ENCODE measurements at regions not wholly inside any gene's neighbourhood (a gene's known extent, or its start where the extent isn't known, plus 50 kb on each side); places are given as distances from the start of the nearest gene placed in this dataset.

DNA sequence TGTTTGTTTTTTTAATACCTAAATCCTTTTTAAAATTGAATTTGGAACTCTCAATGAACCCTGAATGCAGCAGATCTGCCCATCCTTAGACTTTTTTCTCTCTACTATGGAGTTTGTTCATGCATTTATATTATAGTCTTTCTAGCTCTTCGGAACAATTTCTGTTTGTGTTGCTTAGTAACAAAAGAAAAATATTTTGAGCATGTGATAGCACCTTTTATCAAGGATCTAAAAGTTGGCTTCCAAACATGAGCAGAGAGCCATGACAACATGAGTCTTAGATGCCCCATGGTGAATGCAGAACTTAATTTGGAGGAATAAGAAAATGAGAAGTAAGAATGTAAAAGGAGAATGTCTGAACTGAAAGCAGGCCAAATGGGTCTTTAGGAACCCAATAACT is 133.7 kb downstream of the EDN1 start:
- Histone ChIP-seq H2AFZ (ENCODE audit: low read length) (no peak overlapping the region), H3K4me2 (ENCODE audit: low read length) (no peak overlapping the region), H3K9me3 (ENCODE audit: low read length) (no peaks in the 10 kb centered on the region), H3K79me2 (ENCODE audit: insufficient read depth, low read depth, low read length) (no peaks in the 10 kb centered on the region), H3K36me3 (ENCODE audit: insufficient read depth, low read length) (no peaks in the 10 kb centered on the region), H3K27ac (ENCODE audit: low read depth, low read length, poor library complexity, severe bottlenecking) (no peak overlapping the region), H4K20me1 (ENCODE audit: insufficient read depth, low read length) (no peaks in the 10 kb centered on the region), H3K4me1 (ENCODE audit: insufficient read depth, low read length, poor library complexity, severe bottlenecking) (no peaks in the 10 kb centered on the region), H3K9me2 (ENCODE audit: insufficient read depth, low read length) (no peaks in the 10 kb centered on the region), H3K4me3 (ENCODE audit: low read depth, low read length, poor library complexity, severe bottlenecking) (no peak overlapping the region)
- ChIA-PET POLR2A (no interaction called here), CTCF (ENCODE audit: unreplicated experiment) (no interaction called here)
- TF ChIP-seq EZH2phosphoT487 (IDR thresholded peaks at IDR 0.05; ENCODE audit: borderline replicate concordance, low read depth, low read length), result no peak
- TF ChIP-seq, protein P1, sequence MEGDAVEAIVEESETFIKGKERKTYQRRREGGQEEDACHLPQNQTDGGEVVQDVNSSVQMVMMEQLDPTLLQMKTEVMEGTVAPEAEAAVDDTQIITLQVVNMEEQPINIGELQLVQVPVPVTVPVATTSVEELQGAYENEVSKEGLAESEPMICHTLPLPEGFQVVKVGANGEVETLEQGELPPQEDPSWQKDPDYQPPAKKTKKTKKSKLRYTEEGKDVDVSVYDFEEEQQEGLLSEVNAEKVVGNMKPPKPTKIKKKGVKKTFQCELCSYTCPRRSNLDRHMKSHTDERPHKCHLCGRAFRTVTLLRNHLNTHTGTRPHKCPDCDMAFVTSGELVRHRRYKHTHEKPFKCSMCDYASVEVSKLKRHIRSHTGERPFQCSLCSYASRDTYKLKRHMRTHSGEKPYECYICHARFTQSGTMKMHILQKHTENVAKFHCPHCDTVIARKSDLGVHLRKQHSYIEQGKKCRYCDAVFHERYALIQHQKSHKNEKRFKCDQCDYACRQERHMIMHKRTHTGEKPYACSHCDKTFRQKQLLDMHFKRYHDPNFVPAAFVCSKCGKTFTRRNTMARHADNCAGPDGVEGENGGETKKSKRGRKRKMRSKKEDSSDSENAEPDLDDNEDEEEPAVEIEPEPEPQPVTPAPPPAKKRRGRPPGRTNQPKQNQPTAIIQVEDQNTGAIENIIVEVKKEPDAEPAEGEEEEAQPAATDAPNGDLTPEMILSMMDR (conservative IDR thresholded peaks at IDR 0.05; ENCODE audit: low read length), result no peak
- no peak for DNase-seq (ENCODE audit: low spot score)
- intact Hi-C loops (cut with micrococcal nuclease; ENCODE audit: unreplicated experiment), result no loop called here
- no TSS peak for BruUV-seq (replicated peaks)

DNA sequence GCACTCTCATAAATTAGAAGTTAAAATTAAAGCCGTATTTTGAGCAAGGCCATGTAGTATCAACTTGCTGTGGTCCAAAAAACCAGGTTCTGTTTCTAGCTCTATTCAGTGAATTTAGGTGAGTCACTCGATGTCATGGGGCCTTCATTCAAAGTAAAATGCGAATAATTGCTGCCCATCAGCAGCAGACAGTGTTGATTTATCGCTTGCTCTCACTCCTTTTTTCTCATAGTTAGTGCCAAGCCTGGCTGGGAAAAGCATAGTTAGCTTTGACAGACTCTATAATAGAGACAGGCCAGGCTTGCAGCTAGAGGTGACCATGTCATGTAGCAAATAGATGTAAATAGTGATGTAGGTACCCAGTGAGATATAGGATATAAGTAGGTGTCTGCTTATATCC is 136.0 kb downstream of the EDN1 start:
- no peaks in the 10 kb centered on the region for H3K4me1 ChIP-seq (ENCODE audit: insufficient read depth, low read length, poor library complexity, severe bottlenecking)
- no peak overlapping the region for H3K4me2 ChIP-seq (ENCODE audit: low read length)
- TF ChIP-seq EZH2phosphoT487 (IDR thresholded peaks at IDR 0.05; ENCODE audit: borderline replicate concordance, low read depth, low read length), result no peak
- TF ChIP-seq, protein P1 (conservative IDR thresholded peaks at IDR 0.05; ENCODE audit: low read length), result no peak
- intact Hi-C loops (cut with micrococcal nuclease; ENCODE audit: unreplicated experiment), result no loop called here
- H3K9me3 ChIP-seq (ENCODE audit: low read length), result no peaks in the 10 kb centered on the region
- no peak overlapping the region for H3K27ac ChIP-seq (ENCODE audit: low read depth, low read length, poor library complexity, severe bottlenecking)
- no TSS peak for BruUV-seq (replicated peaks)
- no peaks in the 10 kb centered on the region for H3K79me2 ChIP-seq (ENCODE audit: insufficient read depth, low read depth, low read length)
- CTCF ChIA-PET (ENCODE audit: unreplicated experiment), result no interaction called here
- POLR2A ChIA-PET, result interaction anchor here (0.6 kb wide), 1 partner anchor 723 kb away, joined by 3 read pairs; no protein-coding TSS in a partner anchor
- H2AFZ ChIP-seq (ENCODE audit: low read length), result no peak overlapping the region
- no peak for DNase-seq (ENCODE audit: low spot score)
- no peaks in the 10 kb centered on the region for H4K20me1 ChIP-seq (ENCODE audit: insufficient read depth, low read length)
- no peaks in the 10 kb centered on the region for H3K9me2 ChIP-seq (ENCODE audit: insufficient read depth, low read length)
- H3K4me3 ChIP-seq (ENCODE audit: low read depth, low read length, poor library complexity, severe bottlenecking), result no peak overlapping the region
- H3K36me3 ChIP-seq (ENCODE audit: insufficient read depth, low read length), result no peaks in the 10 kb centered on the region

DNA sequence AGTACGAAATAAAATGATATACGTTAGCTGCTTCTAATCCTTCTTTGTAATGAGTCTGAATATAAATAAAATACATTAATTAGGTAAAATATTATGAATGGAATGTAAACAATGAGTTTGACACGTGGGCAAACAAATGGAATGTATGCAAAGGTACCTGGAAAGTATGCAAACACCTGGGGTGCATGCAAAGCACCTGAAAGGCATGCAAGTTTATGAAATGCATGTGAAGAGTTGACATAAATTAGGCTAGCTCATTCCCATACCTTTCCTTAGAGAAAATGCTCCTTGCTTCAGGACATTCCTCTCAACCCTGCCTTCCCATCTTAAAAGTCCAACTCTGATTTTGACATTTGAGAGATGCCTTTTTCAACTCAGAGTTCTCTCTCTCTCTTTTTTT is 140.9 kb downstream of the EDN1 start:
- intact Hi-C loops (cut with micrococcal nuclease; ENCODE audit: unreplicated experiment), result no loop called here
- no peaks in the 10 kb centered on the region for H3K9me2 ChIP-seq (ENCODE audit: insufficient read depth, low read length)
- H3K4me2 ChIP-seq (ENCODE audit: low read length), result no peak overlapping the region
- POLR2A ChIA-PET, result no interaction called here
- H4K20me1 ChIP-seq (ENCODE audit: insufficient read depth, low read length), result no peaks in the 10 kb centered on the region
- no TSS peak for BruUV-seq (replicated peaks)
- no peak overlapping the region for H3K27ac ChIP-seq (ENCODE audit: low read depth, low read length, poor library complexity, severe bottlenecking)
- no peaks in the 10 kb centered on the region for H3K9me3 ChIP-seq (ENCODE audit: low read length)
- no peak overlapping the region for H2AFZ ChIP-seq (ENCODE audit: low read length)
- H3K36me3 ChIP-seq (ENCODE audit: insufficient read depth, low read length), result no peaks in the 10 kb centered on the region
- no peaks in the 10 kb centered on the region for H3K79me2 ChIP-seq (ENCODE audit: insufficient read depth, low read depth, low read length)
- no peak for TF ChIP-seq EZH2phosphoT487 (IDR thresholded peaks at IDR 0.05; ENCODE audit: borderline replicate concordance, low read depth, low read length)
- TF ChIP-seq, protein P1 (conservative IDR thresholded peaks at IDR 0.05; ENCODE audit: low read length), result no peak
- H3K4me3 ChIP-seq (ENCODE audit: low read depth, low read length, poor library complexity, severe bottlenecking), result no peak overlapping the region
- CTCF ChIA-PET (ENCODE audit: unreplicated experiment), result no interaction called here
- H3K4me1 ChIP-seq (ENCODE audit: insufficient read depth, low read length, poor library complexity, severe bottlenecking), result peaks cover 1% of the 10 kb centered on the region
- DNase-seq (ENCODE audit: low spot score), result no peak

Data from OCI-LY7 (cell line).